ENCODE measurements at regions not wholly inside any gene's neighbourhood (a gene's known extent, or its start where the extent isn't known, plus 50 kb on each side); places are given as distances from the start of the nearest gene placed in this dataset.

GRCh38 chr1:213440766-213441165, 389.7 kb downstream of the RPS6KC1 start:
- Histone ChIP-seq H3K4me2 (ENCODE audit: low read length) (no peak overlapping the region), H3K27me3 (ENCODE audit: control insufficient read depth, low read length) (no peaks in the 10 kb centered on the region), H3K4me3 (ENCODE audit: low read length) (no peak overlapping the region), H3K4me1 (ENCODE audit: control insufficient read depth, low read length) (no peaks in the 10 kb centered on the region), H3F3A (ENCODE audit: control insufficient read depth, insufficient read depth) (no peaks in the 10 kb centered on the region), H3K79me2 (ENCODE audit: control insufficient read depth, low read length) (no peaks in the 10 kb centered on the region), H3K9me3 (ENCODE audit: control insufficient read depth, insufficient read depth, low read length) (no peaks in the 10 kb centered on the region), H3K36me3 (ENCODE audit: control insufficient read depth, low read length) (no peaks in the 10 kb centered on the region), H4K20me1 (ENCODE audit: control insufficient read depth, insufficient read depth, low read depth, low read length) (no peaks in the 10 kb centered on the region), H3K9me2 (replicated peaks; ENCODE audit: control insufficient read depth, low read length) (no peaks in the 10 kb centered on the region), H3K27ac (ENCODE audit: low read depth, low read length) (no peak overlapping the region)
- no peak for TF ChIP-seq EZH2phosphoT487 (IDR thresholded peaks at IDR 0.05; ENCODE audit: borderline replicate concordance, low read length)
- TF ChIP-seq, protein P1, sequence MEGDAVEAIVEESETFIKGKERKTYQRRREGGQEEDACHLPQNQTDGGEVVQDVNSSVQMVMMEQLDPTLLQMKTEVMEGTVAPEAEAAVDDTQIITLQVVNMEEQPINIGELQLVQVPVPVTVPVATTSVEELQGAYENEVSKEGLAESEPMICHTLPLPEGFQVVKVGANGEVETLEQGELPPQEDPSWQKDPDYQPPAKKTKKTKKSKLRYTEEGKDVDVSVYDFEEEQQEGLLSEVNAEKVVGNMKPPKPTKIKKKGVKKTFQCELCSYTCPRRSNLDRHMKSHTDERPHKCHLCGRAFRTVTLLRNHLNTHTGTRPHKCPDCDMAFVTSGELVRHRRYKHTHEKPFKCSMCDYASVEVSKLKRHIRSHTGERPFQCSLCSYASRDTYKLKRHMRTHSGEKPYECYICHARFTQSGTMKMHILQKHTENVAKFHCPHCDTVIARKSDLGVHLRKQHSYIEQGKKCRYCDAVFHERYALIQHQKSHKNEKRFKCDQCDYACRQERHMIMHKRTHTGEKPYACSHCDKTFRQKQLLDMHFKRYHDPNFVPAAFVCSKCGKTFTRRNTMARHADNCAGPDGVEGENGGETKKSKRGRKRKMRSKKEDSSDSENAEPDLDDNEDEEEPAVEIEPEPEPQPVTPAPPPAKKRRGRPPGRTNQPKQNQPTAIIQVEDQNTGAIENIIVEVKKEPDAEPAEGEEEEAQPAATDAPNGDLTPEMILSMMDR (IDR thresholded peaks at IDR 0.05; ENCODE audit: low read depth, low read length, poor library complexity, severe bottlenecking): no peak

- H3K27me3 ChIP-seq (ENCODE audit: control insufficient read depth, low read length): no peaks in the 10 kb centered on the region
- no peak for TF ChIP-seq EZH2phosphoT487 (IDR thresholded peaks at IDR 0.05; ENCODE audit: borderline replicate concordance, low read length)
- TF ChIP-seq, protein P1 (IDR thresholded peaks at IDR 0.05; ENCODE audit: low read depth, low read length, poor library complexity, severe bottlenecking): no peak
Measured at GRCh38 chr1:213443415-213443814, 392.4 kb downstream of the RPS6KC1 start.

DNA sequence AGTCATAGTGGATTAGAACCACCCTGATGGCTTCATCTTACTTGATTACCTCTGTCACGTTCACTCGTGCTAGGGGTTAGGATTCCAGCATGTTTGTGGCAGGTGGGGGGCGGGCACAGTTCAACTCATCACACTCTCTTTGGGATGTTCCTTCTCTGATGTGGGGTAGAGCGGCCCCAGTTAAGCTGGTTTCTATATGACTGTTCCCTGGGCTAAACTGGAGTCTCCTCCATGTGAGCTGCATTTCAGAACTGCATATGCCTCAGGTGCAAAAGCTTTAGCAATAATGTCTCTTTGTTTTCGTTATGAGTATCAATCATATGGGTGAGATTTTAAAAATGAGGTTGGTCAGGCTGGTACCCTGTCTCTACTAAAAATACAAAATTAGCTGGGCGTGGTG, 393.2 kb downstream of the RPS6KC1 start:
- Histone ChIP-seq H3K9me3 (ENCODE audit: control insufficient read depth, insufficient read depth, low read length) (no peaks in the 10 kb centered on the region), H4K20me1 (ENCODE audit: control insufficient read depth, insufficient read depth, low read depth, low read length) (no peaks in the 10 kb centered on the region), H3K4me3 (ENCODE audit: low read length) (no peak overlapping the region), H3K4me2 (ENCODE audit: low read length) (no peak overlapping the region), H3K27me3 (ENCODE audit: control insufficient read depth, low read length) (no peaks in the 10 kb centered on the region), H3F3A (ENCODE audit: control insufficient read depth, insufficient read depth) (no peaks in the 10 kb centered on the region), H3K27ac (ENCODE audit: low read depth, low read length) (no peak overlapping the region), H3K36me3 (ENCODE audit: control insufficient read depth, low read length) (no peaks in the 10 kb centered on the region), H3K4me1 (ENCODE audit: control insufficient read depth, low read length) (no peaks in the 10 kb centered on the region), H3K9me2 (replicated peaks; ENCODE audit: control insufficient read depth, low read length) (no peaks in the 10 kb centered on the region), H3K79me2 (ENCODE audit: control insufficient read depth, low read length) (no peaks in the 10 kb centered on the region)
- no peak for TF ChIP-seq EZH2phosphoT487 (IDR thresholded peaks at IDR 0.05; ENCODE audit: borderline replicate concordance, low read length)
- TF ChIP-seq, protein P1 (IDR thresholded peaks at IDR 0.05; ENCODE audit: low read depth, low read length, poor library complexity, severe bottlenecking): no peak

More at GRCh38 chr1:213443415-213443814, 392.4 kb downstream of the RPS6KC1 start:
- H3K9me2 ChIP-seq (replicated peaks; ENCODE audit: control insufficient read depth, low read length): no peaks in the 10 kb centered on the region
- H3K4me2 ChIP-seq (ENCODE audit: low read length): no peak overlapping the region
- no peak overlapping the region for H3K27ac ChIP-seq (ENCODE audit: low read depth, low read length)
- no peaks in the 10 kb centered on the region for H3K79me2 ChIP-seq (ENCODE audit: control insufficient read depth, low read length)
- no peaks in the 10 kb centered on the region for H3K9me3 ChIP-seq (ENCODE audit: control insufficient read depth, insufficient read depth, low read length)
- H3K4me1 ChIP-seq (ENCODE audit: control insufficient read depth, low read length): no peaks in the 10 kb centered on the region
- no peak overlapping the region for H3K4me3 ChIP-seq (ENCODE audit: low read length)
- no peaks in the 10 kb centered on the region for H4K20me1 ChIP-seq (ENCODE audit: control insufficient read depth, insufficient read depth, low read depth, low read length)
- no peaks in the 10 kb centered on the region for H3K36me3 ChIP-seq (ENCODE audit: control insufficient read depth, low read length)
- no peaks in the 10 kb centered on the region for H3F3A ChIP-seq (ENCODE audit: control insufficient read depth, insufficient read depth)

- Histone ChIP-seq H3K9me2 (replicated peaks; ENCODE audit: control insufficient read depth, low read length) (no peaks in the 10 kb centered on the region), H3K9me3 (ENCODE audit: control insufficient read depth, insufficient read depth, low read length) (no peaks in the 10 kb centered on the region), H3K27me3 (ENCODE audit: control insufficient read depth, low read length) (no peaks in the 10 kb centered on the region), H3K4me1 (ENCODE audit: control insufficient read depth, low read length) (no peaks in the 10 kb centered on the region), H3K79me2 (ENCODE audit: control insufficient read depth, low read length) (no peaks in the 10 kb centered on the region), H3K4me2 (ENCODE audit: low read length) (no peak overlapping the region), H3F3A (ENCODE audit: control insufficient read depth, insufficient read depth) (no peaks in the 10 kb centered on the region), H3K4me3 (ENCODE audit: low read length) (no peak overlapping the region), H4K20me1 (ENCODE audit: control insufficient read depth, insufficient read depth, low read depth, low read length) (no peaks in the 10 kb centered on the region), H3K27ac (ENCODE audit: low read depth, low read length) (no peak overlapping the region), H3K36me3 (ENCODE audit: control insufficient read depth, low read length) (no peaks in the 10 kb centered on the region)
- TF ChIP-seq, protein P1 (IDR thresholded peaks at IDR 0.05; ENCODE audit: low read depth, low read length, poor library complexity, severe bottlenecking): no peak
- no peak for TF ChIP-seq EZH2phosphoT487 (IDR thresholded peaks at IDR 0.05; ENCODE audit: borderline replicate concordance, low read length)
Measured at GRCh38 chr1:213446496-213446895, 395.5 kb downstream of the RPS6KC1 start.
